Mammary epithelial cell (primary cell): ENCODE measurements at regions not wholly inside any gene's neighbourhood (a gene's known extent, or its start where the extent isn't known, plus 50 kb on each side); places are given as distances from the start of the nearest gene placed in this dataset.

ENCODE experiments used
- CTCF ChIP-seq, 2 donors: IDR thresholded peaks in 1 of 2; conservative IDR thresholded peaks in 1 of 2; 2 replicates each; pipeline ENCODE4 v1.5.1; 2011 to 2012; ENCODE audit warnings: inconsistent platforms in 2 of 2, low read length in 2 of 2, mild to moderate bottlenecking in 2 of 2, control low read depth in 1 of 2, low read depth in 1 of 2; ENCODE audit not compliant: insufficient read depth in 1 of 2; ENCODE audit errors: extremely low read depth in 1 of 2
- EZH2 ChIP-seq: IDR thresholded peaks from 2 replicates; pipeline ENCODE4 v1.6.1; 2012; ENCODE audit warnings: low read length, inconsistent platforms, borderline replicate concordance

DNA sequence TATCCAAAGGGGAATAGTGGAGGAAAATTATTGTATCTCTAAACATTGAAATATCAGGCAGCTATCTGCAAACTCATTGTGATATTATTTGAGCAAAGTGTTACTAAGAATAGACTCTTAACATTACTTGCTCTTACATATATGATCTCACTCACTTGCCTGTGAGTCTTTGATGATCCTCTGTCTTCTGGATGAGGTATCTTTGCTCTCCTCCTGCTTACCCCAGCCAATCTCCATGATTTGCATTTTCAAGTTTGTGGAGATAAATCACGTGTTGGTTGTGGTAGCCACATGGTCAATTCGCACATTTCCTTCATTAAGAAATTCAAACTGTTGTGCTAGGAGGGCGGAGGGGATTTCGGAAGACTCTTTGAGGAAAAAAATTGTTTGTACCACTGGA, 169.9 kb upstream of the S100G start:
- TF ChIP-seq CTCF (conservative IDR thresholded peaks at IDR 0.05 in 1 of 2, IDR thresholded peaks at IDR 0.05 in 1 of 2; ENCODE audit: extremely low read depth in 1 of 2, insufficient read depth in 1 of 2, low read depth in 1 of 2, low read length in 2 of 2) (no peak), EZH2 (no peak)
